GM12874 (cell line): ENCODE measurements at regions not wholly inside any gene's neighbourhood (a gene's known extent, or its start where the extent isn't known, plus 50 kb on each side); places are given as distances from the start of the nearest gene placed in this dataset.

Source experiments
- CTCF ChIP-seq: IDR thresholded peaks from 2 replicates; pipeline ENCODE4 v1.5.1; 2011; ENCODE audit warnings: low read depth, mild to moderate bottlenecking, control low read depth, low read length, moderate library complexity; ENCODE audit not compliant: insufficient read depth

GRCh38 chr14:45709541-45709940 lies 456.5 kb upstream of the MIS18BP1 start:
- TF ChIP-seq CTCF: no peak

- no peak for TF ChIP-seq CTCF
Measured at GRCh38 chr14:45705940-45706534, 453.0 kb upstream of the MIS18BP1 start.

DNA sequence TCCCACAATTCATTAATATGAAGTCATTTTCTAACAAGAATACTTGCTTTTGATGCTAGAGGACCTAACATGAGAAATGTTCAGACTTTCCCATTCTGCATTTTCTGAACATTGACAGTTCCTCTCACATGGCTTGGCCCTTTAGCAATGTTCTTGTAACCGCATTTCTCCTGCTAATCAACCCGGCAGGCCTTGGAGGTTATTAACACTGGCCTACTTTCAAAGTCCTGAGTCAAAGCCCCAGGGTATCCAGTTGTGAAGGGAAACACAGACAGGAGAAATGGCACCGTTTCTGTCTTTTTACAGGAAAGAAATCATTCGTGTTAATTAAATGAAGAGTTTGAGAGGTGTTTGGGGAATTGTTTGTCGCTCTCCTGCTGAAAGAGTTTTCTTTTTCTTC lies 446.5 kb upstream of the MIS18BP1 start:
- TF ChIP-seq CTCF: no peak

GRCh38 chr14:45698462-45699134 lies 445.6 kb upstream of the MIS18BP1 start:
- TF ChIP-seq CTCF: no peak

DNA sequence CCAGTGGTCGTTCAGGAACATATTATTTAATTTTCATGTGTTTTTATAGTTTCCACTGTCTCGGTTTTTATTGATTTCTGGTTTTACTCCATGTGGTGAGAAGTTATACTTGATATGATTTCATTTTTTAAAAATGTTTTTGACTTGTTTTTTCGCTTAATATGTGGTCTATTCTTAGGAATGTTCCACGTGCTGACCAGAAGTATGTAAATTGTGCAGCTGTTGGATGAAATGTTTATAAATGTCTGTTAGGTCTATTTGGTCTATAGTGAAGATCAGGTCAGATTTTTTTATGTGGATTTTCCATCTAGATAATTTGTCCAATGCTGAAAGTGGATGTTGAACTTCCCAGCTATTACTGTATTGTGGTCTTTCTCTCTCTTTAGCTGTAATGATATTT lies 433.8 kb upstream of the MIS18BP1 start:
- TF ChIP-seq CTCF: no peak

GRCh38 chr14:45680531-45680930 lies 427.5 kb upstream of the MIS18BP1 start:
- TF ChIP-seq CTCF: no peak

GRCh38 chr14:45679853-45680252 lies 426.9 kb upstream of the MIS18BP1 start:
- no peak for TF ChIP-seq CTCF
